GM23338 (cell line): ENCODE measurements at regions not wholly inside any gene's neighbourhood (a gene's known extent, or its start where the extent isn't known, plus 50 kb on each side); places are given as distances from the start of the nearest gene placed in this dataset.

ENCODE experiments used
- ATAC-seq: fragments of 200-7000 bp; cut with Tn5 transposase; 3 replicates; pipeline ENCODE4 v1.9.1; 2020
- DNase-seq: peaks from one replicate; pipeline ENCODE4 v3.0.0-alpha.2; 2015; ENCODE audit warnings: low spot score
- H2AFZ ChIP-seq: fragments of 200-600 bp; sonication (generic); 2 replicates; pipeline ENCODE4 v1.8.0; 2016; ENCODE audit warnings: antibody characterized with exemption, mild to moderate bottlenecking, moderate library complexity
- H3F3A ChIP-seq: fragments of 200-600 bp; sonication (generic); replicated peaks from 2 replicates; pipeline ENCODE4 v1.8.0; 2017; ENCODE audit warnings: antibody characterized with exemption, mixed run types, low read depth
- H3K27ac ChIP-seq: fragments of 200-600 bp; sonication (generic); 2 replicates; pipeline ENCODE4 v1.6.1; 2016; ENCODE audit warnings: low read depth
- H3K27me3 ChIP-seq: fragments of 200-600 bp; sonication (generic); 2 replicates; pipeline ENCODE4 v1.8.0; 2016; ENCODE audit warnings: mild to moderate bottlenecking, mixed run types, moderate library complexity; ENCODE audit not compliant: insufficient read depth
- H3K36me3 ChIP-seq: fragments of 200-600 bp; sonication (generic); 2 replicates; pipeline ENCODE4 v1.8.0; 2016; ENCODE audit warnings: mild to moderate bottlenecking; ENCODE audit not compliant: insufficient read depth
- H3K4me1 ChIP-seq: fragments of 200-600 bp; sonication (generic); 2 replicates; pipeline ENCODE4 v1.8.0; 2016; ENCODE audit warnings: mild to moderate bottlenecking, moderate library complexity; ENCODE audit not compliant: insufficient read depth
- H3K4me2 ChIP-seq: fragments of 200-600 bp; sonication (generic); 2 replicates; pipeline ENCODE4 v1.7.1; 2017; ENCODE audit warnings: mixed run types
- H3K4me3 ChIP-seq: fragments of 200-600 bp; sonication (generic); 2 replicates; pipeline ENCODE4 v1.6.1; 2016; ENCODE audit warnings: mixed run types
- H3K79me2 ChIP-seq: fragments of 200-600 bp; sonication (generic); replicated peaks from 2 replicates; pipeline ENCODE4 v1.8.0; 2017; ENCODE audit warnings: mild to moderate bottlenecking; ENCODE audit not compliant: insufficient read depth
- H3K9me2 ChIP-seq: fragments of 200-600 bp; sonication (generic); 2 replicates; pipeline ENCODE4 v1.8.0; 2017; ENCODE audit not compliant: insufficient read depth
- H4K20me1 ChIP-seq: fragments of 200-600 bp; sonication (generic); replicated peaks from 2 replicates; pipeline ENCODE4 v1.8.0; 2017; ENCODE audit warnings: mild to moderate bottlenecking; ENCODE audit not compliant: insufficient read depth
- H3K27ac Mint-ChIP-seq: 2 replicates; pipeline ENCODE4 v1.8.0; 2020; ENCODE audit warnings: inconsistent platforms, mild to moderate bottlenecking, moderate library complexity, mixed read lengths
- H3K27me3 Mint-ChIP-seq: 3 replicates; pipeline ENCODE4 v1.8.0; 2022; ENCODE audit warnings: low read depth, mild to moderate bottlenecking, moderate library complexity, mixed read lengths, inconsistent platforms; ENCODE audit not compliant: insufficient read depth, poor library complexity
- H3K36me3 Mint-ChIP-seq: 3 replicates; pipeline ENCODE4 v1.8.0; 2021; ENCODE audit warnings: low read depth, mild to moderate bottlenecking, inconsistent platforms, moderate library complexity, mixed read lengths
- H3K4me1 Mint-ChIP-seq: 3 replicates; pipeline ENCODE4 v1.8.0; 2020; ENCODE audit warnings: mild to moderate bottlenecking, inconsistent platforms, mixed read lengths
- H3K4me3 Mint-ChIP-seq: 3 replicates; pipeline ENCODE4 v1.8.0; 2021; ENCODE audit warnings: moderate library complexity, mild to moderate bottlenecking, inconsistent platforms, mixed read lengths
- H3K9me3 Mint-ChIP-seq: 3 replicates; pipeline ENCODE4 v1.8.0; 2020; ENCODE audit warnings: moderate library complexity, mild to moderate bottlenecking, inconsistent platforms, mixed read lengths
- CREB1 ChIP-seq: fragments of 250-450 bp; sonication (Bioruptor Pico); IDR thresholded peaks from 2 replicates; pipeline ENCODE4 v1.5.0; 2020; ENCODE audit warnings: low read depth, mild to moderate bottlenecking, moderate library complexity
- ETS1 ChIP-seq: IDR thresholded peaks from 2 replicates; pipeline ENCODE4 v1.6.1; 2016; ENCODE audit warnings: antibody characterized with exemption
- JUNB ChIP-seq: IDR thresholded peaks from one replicate; pipeline ENCODE4 v1.6.1; 2016; ENCODE audit warnings: antibody characterized with exemption; ENCODE audit not compliant: unreplicated experiment
- NANOG ChIP-seq: IDR thresholded peaks from 2 replicates; pipeline ENCODE4 v1.6.1; 2016; ENCODE audit warnings: antibody characterized with exemption, borderline replicate concordance
- ZNF331 ChIP-seq: fragments of 250-450 bp; sonication (Bioruptor Pico); IDR thresholded peaks from 2 replicates; pipeline ENCODE4 v1.5.0; 2020; ENCODE audit warnings: low read depth, mild to moderate bottlenecking, moderate library complexity
- ZNF462 ChIP-seq: fragments of 250-450 bp; sonication (Bioruptor Pico); IDR thresholded peaks from 2 replicates; pipeline ENCODE4 v1.5.0; 2020; ENCODE audit warnings: mild to moderate bottlenecking, moderate library complexity

- no peak for TF ChIP-seq ZNF462 (CRISPR knock-in tag)
These were observed 345.7 kb upstream of the SPANXN4 start (continued) for GRCh38 chrX:142680038-142680437.

- Histone ChIP-seq H3F3A (no peaks in the 10 kb centered on the region), H3K36me3 (no peaks in the 10 kb centered on the region), H3K4me1 (no peaks in the 10 kb centered on the region), H2AFZ (no peak overlapping the region), H3K79me2 (no peaks in the 10 kb centered on the region), H3K4me2 (no peak overlapping the region), H3K9me2 (no peaks in the 10 kb centered on the region), H3K4me3 (no peak overlapping the region), H3K27me3 (no peaks in the 10 kb centered on the region), H3K27ac (no peak overlapping the region), H4K20me1 (no peaks in the 10 kb centered on the region)
- Mint-ChIP-seq H3K4me1 (no peaks in the 10 kb centered on the region), H3K4me3 (no peak overlapping the region), H3K27ac (no peak overlapping the region), H3K36me3 (peaks cover 9% of the 10 kb centered on the region; the same call in 1 of the 3 replicates), H3K9me3 (peaks cover 23% of the 10 kb centered on the region), H3K27me3 (no peaks in the 10 kb centered on the region)
- DNase-seq (no peak), ATAC-seq (no peak)
- TF ChIP-seq CREB1 (CRISPR knock-in tag) (no peak), JUNB (no peak), NANOG (no peak), ZNF462 (CRISPR knock-in tag) (no peak), ETS1 (no peak), ZNF331 (no peak)
These were observed 354.7 kb upstream of the SPANXN4 start for GRCh38 chrX:142671036-142671435.
